A549 (cell line): ENCODE measurements at regions not wholly inside any gene's neighbourhood (a gene's known extent, or its start where the extent isn't known, plus 50 kb on each side); places are given as distances from the start of the nearest gene placed in this dataset.
"Not testable (repeated sequence)": the region's sequence is repeated elsewhere in the genome, so short reads cannot be mapped to it uniquely, and the experiment has no call there.

ENCODE experiments used
- ATAC-seq, 2 experiments: fragments of 200-7000 bp in 1 of 2; fragments of >200 bp in 1 of 2; cut with Nextera tagmentation in 1 of 2; cut with Tn5 transposase in 1 of 2; 3 replicates each; pipeline versions ENCODE4 v1.8.0 to v1.9.1; 2018 to 2020; ENCODE audit warnings: mild to moderate bottlenecking in 1 of 2, moderate library complexity in 1 of 2
- CTCF ChIA-PET: fragments of 300-600 bp; sonication (Branson Sonifier 250); formaldehyde crosslinking; extraction: SDS; loops from one replicate; lab custom pipeline; 2021; ENCODE audit warnings: antibody characterized with exemption, inconsistent platforms; lab: Yijun Ruan, JAX
- POLR2A ChIA-PET: fragments of 350-600 bp; formaldehyde crosslinking; extraction: SDS; loops from one replicate; lab custom pipeline; 2021; ENCODE audit warnings: antibody characterized with exemption, inconsistent platforms; lab: Yijun Ruan, JAX
- DNase-seq, 2 experiments: peaks; one replicate each; pipeline versions ENCODE4 v3.0.0 to v3.0.0-alpha.2; 2011 to 2016; ENCODE audit warnings: low read depth in 1 of 2, low spot score in 1 of 2
- FAIRE-seq: peaks from 2 replicates; lab custom pipeline; 2011; peaks lifted over from hg19 to GRCh38; lab: Jason Lieb, UNC
- H3K27ac ChIP-seq, 2 experiments: fragments of >200 bp; sonication (Bioruptor Twin); formaldehyde crosslinking; 3 replicates each; pipeline ENCODE4 v1.5.1; 2016 to 2017
- H3K4me1 ChIP-seq: fragments of >200 bp; sonication (Bioruptor Twin); formaldehyde crosslinking; 3 replicates; pipeline ENCODE4 v1.6.1; 2016
- H3K4me2 ChIP-seq: fragments of >200 bp; sonication (Bioruptor Twin); formaldehyde crosslinking; 3 replicates; pipeline ENCODE4 v1.6.1; 2016
- H3K4me3 ChIP-seq: fragments of >200 bp; sonication (Bioruptor Twin); formaldehyde crosslinking; 3 replicates; pipeline ENCODE4 v1.5.1; 2016
- H3K9me3 ChIP-seq: fragments of >200 bp; sonication (Bioruptor Twin); formaldehyde crosslinking; 3 replicates; pipeline ENCODE4 v1.6.1; 2016
- BHLHE40 ChIP-seq: IDR thresholded peaks from 2 replicates; pipeline ENCODE4 v1.6.1; 2012; ENCODE audit warnings: low read depth, low read length, inconsistent platforms
- CBX2 ChIP-seq: fragments of 200-600 bp; sonication (generic); IDR thresholded peaks from 2 replicates; pipeline ENCODE4 v1.6.1; 2016; ENCODE audit warnings: low read depth, mild to moderate bottlenecking, borderline replicate concordance
- CBX8 ChIP-seq: fragments of 200-600 bp; sonication (generic); IDR thresholded peaks from 2 replicates; pipeline ENCODE4 v1.6.1; 2016
- CTCF ChIP-seq: fragments of >200 bp; sonication (Bioruptor Twin); formaldehyde crosslinking; IDR thresholded peaks from 3 replicates; pipeline ENCODE4 v1.5.1; 2016
- E2F6 ChIP-seq: IDR thresholded peaks from 2 replicates; pipeline ENCODE4 v1.6.1; 2012; ENCODE audit warnings: low read depth, borderline replicate concordance
- EHF ChIP-seq: fragments of 250-450 bp; sonication (Bioruptor Pico); IDR thresholded peaks from 2 replicates; pipeline ENCODE4 v1.5.0; 2020; ENCODE audit warnings: mild to moderate bottlenecking
- ESRRA ChIP-seq: fragments of 150-350 bp; IDR thresholded peaks from 2 replicates; pipeline ENCODE4 v1.6.1; 2014; ENCODE audit warnings: mild to moderate bottlenecking, low read length, borderline replicate concordance
- GATA3 ChIP-seq: IDR thresholded peaks from 2 replicates; pipeline ENCODE4 v1.6.1; 2012; ENCODE audit warnings: borderline replicate concordance
- HMGXB4 ChIP-seq: fragments of 250-450 bp; sonication (Bioruptor Pico); IDR thresholded peaks from 2 replicates; pipeline ENCODE4 v1.5.0; 2021; ENCODE audit warnings: mild to moderate bottlenecking, moderate library complexity, borderline replicate concordance
- HOXA7 ChIP-seq: fragments of 250-450 bp; sonication (Bioruptor Pico); IDR thresholded peaks from 2 replicates; pipeline ENCODE4 v1.5.0; 2020; ENCODE audit warnings: mild to moderate bottlenecking, moderate library complexity
- JUN ChIP-seq, 2 experiments: fragments of >200 bp; sonication (Bioruptor Twin); formaldehyde crosslinking; IDR thresholded peaks; 2 replicates in 1 of 2; 3 replicates in 1 of 2; pipeline ENCODE4 v1.6.1; 2016 to 2017
- MAZ ChIP-seq: fragments of 150-350 bp; IDR thresholded peaks from 2 replicates; pipeline ENCODE4 v1.6.1; 2014; ENCODE audit warnings: antibody characterized with exemption, low read depth, low read length, borderline replicate concordance
- NPAS2 ChIP-seq: fragments of 250-450 bp; sonication (Bioruptor Pico); IDR thresholded peaks from 2 replicates; pipeline ENCODE4 v1.8.0; 2022; ENCODE audit warnings: mild to moderate bottlenecking, moderate library complexity, borderline replicate concordance
- PBX3 ChIP-seq: IDR thresholded peaks from 2 replicates; pipeline ENCODE4 v1.6.1; 2012
- PHF8 ChIP-seq: fragments of 200-600 bp; sonication (generic); IDR thresholded peaks from 2 replicates; pipeline ENCODE4 v1.6.1; 2016; ENCODE audit warnings: low read depth, mild to moderate bottlenecking, antibody characterized with exemption, moderate library complexity, borderline replicate concordance
- POLR2AphosphoS2 ChIP-seq: conservative IDR thresholded peaks from 2 replicates; pipeline ENCODE4 v1.6.1; 2012; ENCODE audit warnings: low read length, improper control_type of control experiment, inconsistent platforms
- ZC3H11A ChIP-seq: fragments of 450-650 bp; IDR thresholded peaks from 2 replicates; pipeline ENCODE4 v1.6.1; 2014; ENCODE audit warnings: antibody characterized with exemption, mild to moderate bottlenecking
- ZNF302 ChIP-seq: fragments of 250-450 bp; sonication (Bioruptor Pico); IDR thresholded peaks from 2 replicates; pipeline ENCODE4 v1.9.0; 2021; ENCODE audit warnings: inconsistent platforms, mild to moderate bottlenecking, moderate library complexity
- WGBS: methylation state at CpG from one replicate; pipeline ENCODE4 v1.1.6; 2017; ENCODE audit errors: missing lambda C conversion rate; 5-methylcytosine and 5-hydroxymethylcytosine counted together
- TF ChIP-seq, protein P1 (sequence below): fragments of 250-450 bp; sonication (Bioruptor Pico); IDR thresholded peaks from 2 replicates; pipeline ENCODE4 v1.5.0; 2020; ENCODE audit warnings: low read depth, mild to moderate bottlenecking, moderate library complexity

- H3K4me3 ChIP-seq, result no peak overlapping the region
- H3K4me1 ChIP-seq, result no peaks in the 10 kb centered on the region
- H3K27ac ChIP-seq, result no peak overlapping the region
- H3K4me2 ChIP-seq, result no peak overlapping the region
- H3K9me3 ChIP-seq, result no peaks in the 10 kb centered on the region
- no peak for TF ChIP-seq NPAS2
- no peak for TF ChIP-seq JUN (IDR thresholded peaks at IDR 0.05)
- TF ChIP-seq CBX8, result no peak
- TF ChIP-seq ESRRA, result no peak
- no peak for TF ChIP-seq BHLHE40
- no peak for TF ChIP-seq MAZ
- TF ChIP-seq GATA3, result no peak
- no peak for TF ChIP-seq ZNF302
- TF ChIP-seq, protein P1, sequence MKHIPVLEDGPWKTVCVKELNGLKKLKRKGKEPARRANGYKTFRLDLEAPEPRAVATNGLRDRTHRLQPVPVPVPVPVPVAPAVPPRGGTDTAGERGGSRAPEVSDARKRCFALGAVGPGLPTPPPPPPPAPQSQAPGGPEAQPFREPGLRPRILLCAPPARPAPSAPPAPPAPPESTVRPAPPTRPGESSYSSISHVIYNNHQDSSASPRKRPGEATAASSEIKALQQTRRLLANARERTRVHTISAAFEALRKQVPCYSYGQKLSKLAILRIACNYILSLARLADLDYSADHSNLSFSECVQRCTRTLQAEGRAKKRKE (CRISPR knock-in tag), result no peak
- TF ChIP-seq PBX3, result no peak
- no peak for TF ChIP-seq HOXA7
- no peak for TF ChIP-seq E2F6
- no peak for TF ChIP-seq ZC3H11A
- TF ChIP-seq POLR2AphosphoS2, result no peak
- no peak for TF ChIP-seq CBX2
- no peak for TF ChIP-seq HMGXB4 (CRISPR knock-in tag)
- TF ChIP-seq CTCF, result no peak
- no peak for TF ChIP-seq EHF
- no peak for TF ChIP-seq PHF8
- ChIA-PET POLR2A (no interaction called here), CTCF (no interaction called here)
- DNase-seq, result no peak
- ATAC-seq, result no peak
- FAIRE-seq, result no peak
- 65% methylated on average over 42 of the region's 68 CpGs for WGBS
Observed at GRCh38 chr12:125861299-125862281, 796.4 kb downstream of the AACS start.

DNA sequence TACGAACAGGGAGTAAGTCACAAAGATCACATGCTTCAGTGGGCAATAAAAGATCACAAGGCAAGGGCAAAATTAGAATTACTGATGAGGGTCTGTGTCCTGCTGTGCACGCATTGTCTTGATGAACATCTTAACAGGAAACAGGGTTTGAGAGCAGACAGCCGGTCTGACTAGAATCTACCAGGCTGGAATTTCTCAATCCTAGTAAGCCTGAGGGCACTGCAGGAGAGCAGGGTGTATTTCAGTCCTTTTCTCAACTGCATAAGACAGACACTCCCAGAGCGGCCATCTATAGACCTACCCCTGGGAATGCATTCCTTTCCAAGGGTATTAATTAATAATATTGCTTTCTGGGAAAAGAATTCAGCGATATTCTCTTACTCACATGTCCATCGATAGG, 800.0 kb downstream of the AACS start:
- ATAC-seq, FAIRE-seq, H3K27ac ChIP-seq, H3K4me3 ChIP-seq, H3K9me3 ChIP-seq, H3K4me1 ChIP-seq, POLR2A ChIA-PET, H3K4me2 ChIP-seq, DNase-seq: not testable (repeated sequence)
- CTCF ChIA-PET, result interaction anchor here (0.6 kb wide), 1 partner anchor 157 kb away, joined by 3 read pairs; no protein-coding TSS in a partner anchor
- 3% methylated on average over 6 of the region's 6 CpGs for WGBS
